B cell (primary cell): ENCODE measurements at regions not wholly inside any gene's neighbourhood (a gene's known extent, or its start where the extent isn't known, plus 50 kb on each side); places are given as distances from the start of the nearest gene placed in this dataset.

ENCODE experiments used
- CTCF ChIP-seq: fragments of 200-600 bp; IDR thresholded peaks from one replicate; pipeline ENCODE4 v1.8.0; 2022; ENCODE audit warnings: antibody characterized with exemption, mild to moderate bottlenecking
- EZH2 ChIP-seq: IDR thresholded peaks from 2 replicates; pipeline ENCODE4 v1.6.1; 2012; ENCODE audit warnings: borderline replicate concordance, low read depth, mild to moderate bottlenecking, moderate library complexity, low read length; ENCODE audit not compliant: insufficient read depth, poor library complexity, severe bottlenecking

DNA sequence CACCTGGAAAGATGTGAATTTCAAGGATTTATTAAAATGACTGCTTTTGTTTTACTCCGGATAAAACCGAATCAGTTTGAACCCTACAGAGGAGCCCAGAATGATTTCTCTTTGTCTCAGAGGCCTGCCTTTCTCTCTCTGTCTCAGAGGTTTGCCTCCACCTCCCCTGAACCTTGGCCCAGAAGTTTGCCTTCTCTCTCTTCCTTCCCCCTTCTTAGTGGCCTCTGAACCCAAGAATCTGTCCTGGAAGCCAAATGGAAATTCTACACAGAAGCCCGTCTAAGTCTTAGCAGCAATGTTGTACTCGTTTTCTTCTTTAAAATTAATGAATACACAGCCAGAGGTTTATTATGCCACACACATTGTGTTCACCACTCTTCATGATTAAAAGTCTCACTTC is 200.7 kb downstream of the SOCS6 start:
- TF ChIP-seq CTCF (no peak), EZH2 (no peak)
